H1 (cell line): ENCODE measurements at regions not wholly inside any gene's neighbourhood (a gene's known extent, or its start where the extent isn't known, plus 50 kb on each side); places are given as distances from the start of the nearest gene placed in this dataset.

Experiments used
- ATF2 ChIP-seq: IDR thresholded peaks from 2 replicates; pipeline ENCODE4 v1.6.1; 2012; ENCODE audit warnings: low read length, inconsistent platforms
- CREB1 ChIP-seq: IDR thresholded peaks from 2 replicates; pipeline ENCODE4 v1.6.1; 2012; ENCODE audit warnings: inconsistent platforms
- CTCF ChIP-seq, 3 experiments: IDR thresholded peaks; 1 replicate in 2 of 3; 2 replicates in 1 of 3; pipeline versions ENCODE4 v1.5.1 to v1.6.1; 2011; ENCODE audit warnings: low read length in 3 of 3, mild to moderate bottlenecking in 3 of 3, inconsistent platforms in 2 of 3, low read depth in 1 of 3, moderate library complexity in 1 of 3; ENCODE audit not compliant: insufficient read depth in 1 of 3; ENCODE audit errors: control extremely low read depth in 1 of 3
- EP300 ChIP-seq, 2 experiments: IDR thresholded peaks; 1 replicate in 1 of 2; 2 replicates in 1 of 2; pipeline ENCODE4 v1.6.1; 2011 to 2012; ENCODE audit warnings: low read depth in 2 of 2, low read length in 2 of 2, mild to moderate bottlenecking in 2 of 2, borderline replicate concordance in 1 of 2, inconsistent platforms in 1 of 2, moderate library complexity in 1 of 2
- GABPA ChIP-seq: IDR thresholded peaks from 2 replicates; pipeline ENCODE4 v1.6.1; 2011; ENCODE audit warnings: mild to moderate bottlenecking, low read length, moderate library complexity, borderline replicate concordance; ENCODE audit not compliant: insufficient read depth
- NRF1 ChIP-seq: IDR thresholded peaks from 2 replicates; pipeline ENCODE4 v1.6.1; 2011; ENCODE audit warnings: mild to moderate bottlenecking, low read depth, low read length, improper control_type of control experiment
- POLR2AphosphoS5 ChIP-seq: IDR thresholded peaks from 2 replicates; pipeline ENCODE4 v1.6.1; 2011; ENCODE audit warnings: low read depth, low read length
- TCF12 ChIP-seq: IDR thresholded peaks from 2 replicates; pipeline ENCODE4 v1.6.1; 2011; ENCODE audit warnings: low read depth, mild to moderate bottlenecking, low read length

- TF ChIP-seq CTCF (IDR thresholded peaks at IDR 0.05; ENCODE audit: control extremely low read depth in 1 of 3, insufficient read depth in 1 of 3, low read depth in 1 of 3, low read length in 3 of 3) (no peak), GABPA (no peak), NRF1 (no peak), CREB1 (no peak), EP300 (IDR thresholded peaks at IDR 0.05; ENCODE audit: borderline replicate concordance in 1 of 2, low read depth in 2 of 2, low read length in 2 of 2) (no peak), POLR2AphosphoS5 (no peak), ATF2 (no peak), TCF12 (no peak)
These were observed 113.4 kb downstream of the MATN1 start for GRCh38 chr1:30609999-30610345.
